Islet of Langerhans (tissue), 1 donor: ENCODE measurements at regions not wholly inside any gene's neighbourhood (a gene's known extent, or its start where the extent isn't known, plus 50 kb on each side); places are given as distances from the start of the nearest gene placed in this dataset.
"Not testable (repeated sequence)": the region's sequence is repeated elsewhere in the genome, so short reads cannot be mapped to it uniquely, and the experiment has no call there.

Experiments
- FAIRE-seq: peaks from one replicate; lab custom pipeline; 2011; peaks lifted over from hg19 to GRCh38; lab: Jason Lieb, UNC

- FAIRE-seq: no peak
Observed at GRCh38 chr13:90477216-90477615, 870.3 kb upstream of the MIR17HG start.

DNA sequence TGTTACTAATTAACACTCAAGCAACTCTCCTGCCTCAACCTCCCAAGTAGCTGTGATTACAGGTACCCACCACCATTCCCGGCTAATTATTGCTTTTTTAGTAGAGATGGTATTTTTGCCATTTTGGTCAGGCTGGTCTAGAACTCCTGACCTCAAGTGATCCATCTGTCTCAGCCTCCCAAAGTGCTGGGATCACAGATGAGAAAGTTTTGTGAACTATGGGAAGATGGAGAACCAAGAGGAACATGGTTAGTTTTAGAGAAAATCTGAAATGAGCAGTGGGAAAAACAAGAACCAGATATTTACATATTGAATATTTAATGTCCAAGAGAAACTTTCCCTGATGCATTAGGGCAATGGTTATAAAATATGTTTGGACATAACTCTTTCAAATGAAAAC, 863.6 kb upstream of the MIR17HG start:
- FAIRE-seq: no peak

- no peak for FAIRE-seq
Observed at GRCh38 chr13:90485436-90485835, 862.1 kb upstream of the MIR17HG start.

DNA sequence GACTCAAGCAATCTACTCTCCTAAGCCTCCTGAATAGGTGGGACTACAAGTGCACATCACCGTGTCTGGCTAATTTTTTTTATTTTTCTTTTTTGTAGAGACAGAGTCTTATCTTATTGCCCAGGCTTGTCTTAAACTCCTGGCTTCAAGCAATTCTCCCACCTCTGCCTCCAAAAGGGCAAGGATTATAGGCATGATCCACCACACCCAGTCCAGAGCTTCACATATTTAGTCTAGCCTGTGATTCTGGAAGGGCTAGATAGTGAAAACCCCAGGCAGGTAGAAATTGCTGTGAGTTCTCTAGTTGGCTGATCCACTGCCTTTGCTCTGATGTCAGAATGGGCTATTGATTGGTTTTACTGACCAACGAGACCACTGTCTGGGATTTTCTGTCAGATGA, 854.6 kb upstream of the MIR17HG start:
- FAIRE-seq: no peak

GRCh38 chr13:90493667-90494066, 853.8 kb upstream of the MIR17HG start:
- no peak for FAIRE-seq

DNA sequence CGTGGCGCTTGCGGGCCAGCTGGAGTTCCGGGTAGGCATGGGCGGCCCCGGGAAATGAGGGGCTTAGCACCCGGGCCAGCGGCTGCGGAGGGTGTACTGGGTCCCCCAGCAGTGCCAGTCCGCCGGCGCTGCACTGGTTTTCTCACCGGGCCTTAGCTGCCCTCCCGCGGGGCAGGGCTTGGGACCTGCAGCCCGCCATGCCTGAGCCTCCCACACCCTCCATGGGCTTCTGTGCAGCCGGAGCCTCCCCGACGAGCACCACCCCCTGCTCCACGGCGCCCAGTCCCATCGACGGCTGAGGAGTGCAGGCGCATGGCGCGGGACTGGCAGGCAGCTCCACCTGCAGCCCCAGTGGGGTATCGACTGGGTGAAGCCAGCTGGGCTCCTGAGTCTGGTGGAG, 852.6 kb upstream of the MIR17HG start:
- FAIRE-seq: not testable (repeated sequence)

- FAIRE-seq: no peak
Observed at GRCh38 chr13:90498096-90498495, 849.4 kb upstream of the MIR17HG start.

GRCh38 chr13:90498816-90499215, 848.7 kb upstream of the MIR17HG start:
- no peak for FAIRE-seq

DNA sequence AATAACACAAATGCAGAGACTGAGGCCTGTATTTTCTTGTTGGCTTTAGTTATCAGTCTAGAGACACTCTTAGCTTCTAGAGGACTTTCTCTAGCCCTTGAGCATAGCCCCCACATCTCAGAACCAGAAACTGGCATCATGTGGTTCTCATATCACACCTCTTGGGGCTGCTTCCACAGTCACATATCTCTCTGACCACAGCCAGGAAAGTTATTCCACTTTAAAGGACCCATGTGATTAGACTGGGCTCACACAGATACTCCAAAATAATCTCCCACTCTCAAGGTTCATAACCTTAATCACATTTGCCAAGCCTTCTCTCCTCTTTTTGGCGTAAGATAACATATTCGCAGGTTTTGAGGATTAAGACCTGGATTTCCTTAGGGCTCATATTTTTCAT, 846.9 kb upstream of the MIR17HG start:
- FAIRE-seq: no peak

- no peak for FAIRE-seq
Observed at GRCh38 chr13:90502153-90502552, 845.3 kb upstream of the MIR17HG start.

GRCh38 chr13:90502762-90503161, 844.7 kb upstream of the MIR17HG start:
- FAIRE-seq: no peak

- FAIRE-seq: no peak
Observed at GRCh38 chr13:90510319-90510718, 837.2 kb upstream of the MIR17HG start.

GRCh38 chr13:90511903-90512302, 835.6 kb upstream of the MIR17HG start:
- FAIRE-seq: no peak

- not testable (repeated sequence) for FAIRE-seq
Observed at GRCh38 chr13:90514712-90515111, 832.8 kb upstream of the MIR17HG start.

DNA sequence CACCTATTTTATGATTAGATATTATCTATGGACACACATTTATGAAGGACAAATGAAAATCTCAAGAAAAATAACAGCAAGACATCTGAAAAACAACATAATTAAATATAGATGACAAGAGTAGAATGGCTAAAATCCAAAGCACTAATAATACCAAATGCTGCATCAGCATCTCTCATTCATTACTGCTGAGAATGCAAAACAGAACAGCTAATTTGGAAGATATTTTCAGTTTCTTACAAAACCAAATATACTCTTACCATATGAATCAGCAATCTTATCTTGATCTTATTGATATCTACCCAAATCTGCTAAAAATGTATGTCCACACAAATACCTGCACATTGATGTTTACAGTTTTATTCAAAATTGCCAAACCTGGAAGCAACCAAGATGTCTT, 829.1 kb upstream of the MIR17HG start:
- no peak for FAIRE-seq

DNA sequence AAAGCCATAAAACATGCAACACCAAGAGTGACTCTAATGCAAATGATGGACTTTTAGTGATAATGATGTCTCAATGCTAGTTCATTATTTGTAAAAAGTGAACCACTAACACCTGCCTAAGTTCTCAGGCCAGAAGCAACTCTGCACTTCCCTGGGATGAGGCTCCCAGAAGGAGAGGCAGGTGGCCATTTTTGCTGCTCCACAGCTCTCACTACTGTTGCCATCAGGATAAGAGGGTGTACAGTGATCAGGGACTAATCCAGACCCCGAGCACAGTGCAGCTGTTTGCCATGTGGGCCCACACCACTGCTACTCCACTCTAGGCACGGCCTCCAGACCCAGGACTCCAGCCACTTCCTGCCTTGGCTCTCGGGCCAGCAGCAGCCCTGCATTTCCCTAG, 828.3 kb upstream of the MIR17HG start:
- no peak for FAIRE-seq

- no peak for FAIRE-seq
Observed at GRCh38 chr13:90526711-90527110, 820.8 kb upstream of the MIR17HG start.

GRCh38 chr13:90531744-90532143, 815.7 kb upstream of the MIR17HG start:
- FAIRE-seq: no peak

GRCh38 chr13:90532861-90533492, 814.5 kb upstream of the MIR17HG start:
- no peak for FAIRE-seq

- FAIRE-seq: no peak
Observed at GRCh38 chr13:90533866-90534265, 813.6 kb upstream of the MIR17HG start.

DNA sequence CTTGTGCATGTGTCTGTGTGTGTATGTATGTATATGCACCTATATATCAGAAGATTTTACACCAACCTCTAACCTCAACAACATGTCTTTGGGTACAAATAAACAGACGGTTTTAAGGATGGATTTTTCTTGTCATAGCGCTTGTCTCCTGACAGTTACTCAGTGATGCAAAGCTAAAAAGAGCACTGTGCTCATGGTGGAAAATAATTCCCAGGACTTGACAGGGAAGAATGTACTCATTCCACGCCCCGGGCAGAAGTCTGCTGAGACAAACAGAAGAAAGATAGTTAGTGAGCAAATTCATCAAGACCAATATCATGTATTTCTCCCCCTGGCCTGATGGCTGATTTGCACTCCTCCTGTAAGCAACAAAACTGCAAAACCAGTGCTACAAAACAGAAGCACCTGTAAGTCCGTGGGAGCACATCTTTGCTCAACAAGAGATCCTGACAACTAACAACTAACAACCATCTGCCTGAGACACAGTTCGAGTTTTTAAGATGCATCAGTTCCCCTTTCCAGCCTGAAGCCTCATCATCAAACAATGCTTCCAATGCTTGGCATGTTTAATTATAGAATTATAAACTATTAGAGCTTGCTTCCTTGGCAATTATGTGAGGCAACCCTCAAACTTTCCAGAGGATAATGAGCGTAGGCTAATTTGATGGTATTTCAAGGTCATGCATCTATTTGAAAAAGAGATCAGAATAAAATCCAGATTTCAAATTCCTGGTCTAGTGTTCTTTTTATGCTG, 812.7 kb upstream of the MIR17HG start:
- no peak for FAIRE-seq

GRCh38 chr13:90535421-90535820, 812.1 kb upstream of the MIR17HG start:
- FAIRE-seq: no peak

GRCh38 chr13:90538063-90538462, 809.4 kb upstream of the MIR17HG start:
- no peak for FAIRE-seq

GRCh38 chr13:90541346-90541745, 806.1 kb upstream of the MIR17HG start:
- FAIRE-seq: no peak
